PFSK-1 (cell line): ENCODE measurements at regions not wholly inside any gene's neighbourhood (a gene's known extent, or its start where the extent isn't known, plus 50 kb on each side); places are given as distances from the start of the nearest gene placed in this dataset.

Source experiments
- REST ChIP-seq, 2 experiments: IDR thresholded peaks; 2 replicates each; pipeline versions ENCODE4 v1.6.1 to v1.8.0; 2011 to 2012; ENCODE audit warnings: low read depth in 2 of 2, low read length in 2 of 2, control low read depth in 1 of 2, inconsistent platforms in 1 of 2, mild to moderate bottlenecking in 1 of 2, moderate library complexity in 1 of 2; ENCODE audit not compliant: insufficient read depth in 1 of 2
- SIN3A ChIP-seq: IDR thresholded peaks from 2 replicates; pipeline ENCODE4 v1.6.1; 2012; ENCODE audit warnings: mild to moderate bottlenecking, low read length, moderate library complexity, borderline replicate concordance; ENCODE audit not compliant: insufficient read depth
- TAF1 ChIP-seq: IDR thresholded peaks from 2 replicates; pipeline ENCODE4 v1.6.1; 2012; ENCODE audit warnings: low read length, control low read depth, borderline replicate concordance; ENCODE audit not compliant: insufficient read depth

- TF ChIP-seq REST (IDR thresholded peaks at IDR 0.05; ENCODE audit: insufficient read depth in 1 of 2, low read depth in 2 of 2, low read length in 2 of 2) (no peak), SIN3A (no peak), TAF1 (no peak)
These were observed 290.8 kb upstream of the PCDH9 start for GRCh38 chr13:67520886-67521285.
